Esophagus squamous epithelium (tissue), 4 donors: ENCODE measurements at regions not wholly inside any gene's neighbourhood (a gene's known extent, or its start where the extent isn't known, plus 50 kb on each side); places are given as distances from the start of the nearest gene placed in this dataset.

Experiments
- POLR2A ChIP-seq, 4 donors: fragments of 450-650 bp; IDR thresholded peaks; one replicate each; pipeline ENCODE4 v1.6.1; 2017; ENCODE audit warnings: antibody characterized with exemption in 4 of 4, mild to moderate bottlenecking in 4 of 4, moderate library complexity in 3 of 4
- TF ChIP-seq, protein P1 (sequence below), 6 experiments: fragments of 450-650 bp in 4 of 6; fragments of 200-600 bp in 2 of 6; sonication (generic) in 2 of 6; IDR thresholded peaks; one replicate each; pipeline ENCODE4 v1.5.1; 2016 to 2019; ENCODE audit warnings: antibody characterized with exemption in 6 of 6, mild to moderate bottlenecking in 4 of 6, moderate library complexity in 4 of 6

DNA sequence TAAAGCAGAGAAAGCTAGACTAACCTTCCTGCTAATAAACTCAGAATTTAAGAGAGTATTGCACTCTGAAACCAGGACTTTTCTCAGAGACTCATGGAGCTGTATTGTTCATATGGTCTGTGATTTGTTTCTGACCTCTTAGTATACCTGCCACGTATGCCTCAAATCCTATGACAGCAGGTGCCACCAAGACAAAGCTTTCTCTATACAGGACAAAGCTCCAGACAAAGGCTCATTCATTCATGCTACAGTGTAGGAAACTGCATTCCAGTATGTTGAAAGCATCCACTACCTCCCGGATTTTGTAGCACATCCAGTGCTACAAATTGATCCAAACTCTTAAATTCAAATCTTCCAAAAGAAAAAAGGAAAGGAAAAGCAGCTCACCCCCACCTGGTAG, 178.3 kb downstream of the CHIC2 start:
- TF ChIP-seq POLR2A (IDR thresholded peaks at IDR 0.05) = no peak
- TF ChIP-seq, protein P1, sequence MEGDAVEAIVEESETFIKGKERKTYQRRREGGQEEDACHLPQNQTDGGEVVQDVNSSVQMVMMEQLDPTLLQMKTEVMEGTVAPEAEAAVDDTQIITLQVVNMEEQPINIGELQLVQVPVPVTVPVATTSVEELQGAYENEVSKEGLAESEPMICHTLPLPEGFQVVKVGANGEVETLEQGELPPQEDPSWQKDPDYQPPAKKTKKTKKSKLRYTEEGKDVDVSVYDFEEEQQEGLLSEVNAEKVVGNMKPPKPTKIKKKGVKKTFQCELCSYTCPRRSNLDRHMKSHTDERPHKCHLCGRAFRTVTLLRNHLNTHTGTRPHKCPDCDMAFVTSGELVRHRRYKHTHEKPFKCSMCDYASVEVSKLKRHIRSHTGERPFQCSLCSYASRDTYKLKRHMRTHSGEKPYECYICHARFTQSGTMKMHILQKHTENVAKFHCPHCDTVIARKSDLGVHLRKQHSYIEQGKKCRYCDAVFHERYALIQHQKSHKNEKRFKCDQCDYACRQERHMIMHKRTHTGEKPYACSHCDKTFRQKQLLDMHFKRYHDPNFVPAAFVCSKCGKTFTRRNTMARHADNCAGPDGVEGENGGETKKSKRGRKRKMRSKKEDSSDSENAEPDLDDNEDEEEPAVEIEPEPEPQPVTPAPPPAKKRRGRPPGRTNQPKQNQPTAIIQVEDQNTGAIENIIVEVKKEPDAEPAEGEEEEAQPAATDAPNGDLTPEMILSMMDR (IDR thresholded peaks at IDR 0.05) = no peak
